SU-DHL-6 (cell line): ENCODE measurements at regions not wholly inside any gene's neighbourhood (a gene's known extent, or its start where the extent isn't known, plus 50 kb on each side); places are given as distances from the start of the nearest gene placed in this dataset.

Source experiments
- EZH2phosphoT487 ChIP-seq: fragments of 200-600 bp; sonication (generic), shearing (Covaris generic); conservative IDR thresholded peaks from 2 replicates; pipeline ENCODE4 v1.6.1; 2018; ENCODE audit warnings: mild to moderate bottlenecking, antibody characterized with exemption, low read length, moderate library complexity, mixed read lengths
- TF ChIP-seq, protein P1 (sequence below): fragments of 200-600 bp; sonication (generic); IDR thresholded peaks from one replicate; pipeline ENCODE4 v1.5.1; 2017; ENCODE audit warnings: antibody characterized with exemption, mild to moderate bottlenecking, low read length, moderate library complexity; ENCODE audit not compliant: insufficient read depth, poor library complexity, severe bottlenecking

DNA sequence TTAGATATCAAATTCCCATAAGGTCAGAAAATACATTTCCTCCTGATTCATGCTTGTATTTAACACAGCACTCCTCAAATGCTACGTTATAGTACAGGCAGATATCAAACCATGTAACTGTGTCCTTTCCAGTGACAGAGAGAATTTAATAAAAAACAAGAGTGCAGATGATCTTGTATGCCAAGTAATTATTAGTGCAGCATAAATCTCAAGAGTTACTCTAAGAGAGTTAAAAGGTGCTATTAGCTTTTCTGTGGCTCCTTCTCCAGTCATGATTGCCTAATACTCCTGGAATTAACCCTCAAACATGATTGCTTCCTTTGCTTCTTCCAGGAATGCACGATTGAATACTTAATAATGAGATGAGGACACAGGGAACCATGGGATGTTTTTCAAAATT lies 413.0 kb upstream of the DPH6 start:
- TF ChIP-seq, protein P1, sequence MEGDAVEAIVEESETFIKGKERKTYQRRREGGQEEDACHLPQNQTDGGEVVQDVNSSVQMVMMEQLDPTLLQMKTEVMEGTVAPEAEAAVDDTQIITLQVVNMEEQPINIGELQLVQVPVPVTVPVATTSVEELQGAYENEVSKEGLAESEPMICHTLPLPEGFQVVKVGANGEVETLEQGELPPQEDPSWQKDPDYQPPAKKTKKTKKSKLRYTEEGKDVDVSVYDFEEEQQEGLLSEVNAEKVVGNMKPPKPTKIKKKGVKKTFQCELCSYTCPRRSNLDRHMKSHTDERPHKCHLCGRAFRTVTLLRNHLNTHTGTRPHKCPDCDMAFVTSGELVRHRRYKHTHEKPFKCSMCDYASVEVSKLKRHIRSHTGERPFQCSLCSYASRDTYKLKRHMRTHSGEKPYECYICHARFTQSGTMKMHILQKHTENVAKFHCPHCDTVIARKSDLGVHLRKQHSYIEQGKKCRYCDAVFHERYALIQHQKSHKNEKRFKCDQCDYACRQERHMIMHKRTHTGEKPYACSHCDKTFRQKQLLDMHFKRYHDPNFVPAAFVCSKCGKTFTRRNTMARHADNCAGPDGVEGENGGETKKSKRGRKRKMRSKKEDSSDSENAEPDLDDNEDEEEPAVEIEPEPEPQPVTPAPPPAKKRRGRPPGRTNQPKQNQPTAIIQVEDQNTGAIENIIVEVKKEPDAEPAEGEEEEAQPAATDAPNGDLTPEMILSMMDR: no peak
- TF ChIP-seq EZH2phosphoT487: no peak
